K562 (cell line): ENCODE measurements at regions not wholly inside any gene's neighbourhood (a gene's known extent, or its start where the extent isn't known, plus 50 kb on each side); places are given as distances from the start of the nearest gene placed in this dataset.

Experiments used
- ATAC-seq: fragments of 200-7000 bp; cut with Tn5 transposase; 3 replicates; pipeline ENCODE4 v1.9.1; 2020; ENCODE audit warnings: moderate library complexity
- BruUV-seq: library from RNA; stranded (reverse); fragments of 400-500 nt; replicated peaks from 2 replicates; lab custom pipeline; 2021; lab: Mats Ljungman, UMichigan
- CTCF ChIA-PET: fragments of 300-600 bp; formaldehyde crosslinking; extraction: SDS; loops from one replicate; lab custom pipeline; 2021; ENCODE audit warnings: low intra/inter-chr PET ratio; lab: Yijun Ruan, JAX
- POLR2A ChIA-PET: fragments of 300-600, 350-650 bp; sonication (Branson Sonifier 250); formaldehyde crosslinking; extraction: SDS; loops from one replicate; lab custom pipeline; 2021; ENCODE audit warnings: antibody characterized with exemption, inconsistent platforms; lab: Yijun Ruan, JAX
- DNase-seq, 4 experiments: peaks; one replicate each; pipeline versions ENCODE4 v3.0.0 to v3.0.0-alpha.2; 2011 to 2018; ENCODE audit warnings: low spot score in 3 of 4, mixed read lengths in 3 of 4; ENCODE audit errors: extremely low read depth in 1 of 4
- FAIRE-seq: peaks from 2 replicates; lab custom pipeline; 2011; peaks lifted over from hg19 to GRCh38; lab: Jason Lieb, UNC
- H2AFZ ChIP-seq: 2 replicates; pipeline ENCODE4 v1.6.0; 2011; ENCODE audit warnings: low read depth, low read length, control low read depth, inconsistent platforms
- H3K27ac ChIP-seq: fragments of 200-600 bp; 3 replicates; pipeline ENCODE4 v1.8.0; 2011; ENCODE audit warnings: low read depth, mild to moderate bottlenecking, control low read depth, inconsistent platforms, low read length, moderate library complexity, mixed read lengths; ENCODE audit errors: extremely low read depth
- H3K27me3 ChIP-seq, 2 experiments: fragments of 300-600 bp in 1 of 2; 2 replicates in 1 of 2; 3 replicates in 1 of 2; pipeline versions ENCODE4 v1.6.0 to v1.8.0; 2011; ENCODE audit warnings: inconsistent platforms in 2 of 2, low read length in 2 of 2, mild to moderate bottlenecking in 1 of 2, mixed read lengths in 1 of 2, moderate library complexity in 1 of 2; ENCODE audit not compliant: control insufficient read depth in 2 of 2, insufficient read depth in 2 of 2
- H3K36me3 ChIP-seq: fragments of 300-600 bp; 3 replicates; pipeline ENCODE4 v1.8.0; 2011; ENCODE audit warnings: mild to moderate bottlenecking, low read length, inconsistent platforms; ENCODE audit not compliant: control insufficient read depth, insufficient read depth
- H3K4me1 ChIP-seq, 2 experiments: fragments of 200-600 bp in 1 of 2; replicated peaks in 1 of 2; 2 replicates in 1 of 2; 3 replicates in 1 of 2; pipeline versions ENCODE4 v1.5.1 to v1.8.0; 2011; ENCODE audit warnings: inconsistent platforms in 2 of 2, low read length in 2 of 2, mild to moderate bottlenecking in 1 of 2, mixed read lengths in 1 of 2, moderate library complexity in 1 of 2; ENCODE audit not compliant: control insufficient read depth in 2 of 2, insufficient read depth in 2 of 2
- H3K4me2 ChIP-seq: 2 replicates; pipeline ENCODE4 v1.6.1; 2011; ENCODE audit warnings: low read length, control low read depth, inconsistent platforms, mixed read lengths; ENCODE audit not compliant: insufficient read depth
- H3K4me3 ChIP-seq: fragments of 200-600 bp; sonication (generic), shearing (Covaris generic); 2 replicates; pipeline ENCODE4 v1.5.1; 2016; ENCODE audit warnings: control low read depth, inconsistent platforms
- H3K79me2 ChIP-seq: fragments of 200-600 bp; 3 replicates; pipeline ENCODE4 v1.8.0; 2011; ENCODE audit warnings: low read length, inconsistent platforms; ENCODE audit not compliant: control insufficient read depth, insufficient read depth
- H3K9ac ChIP-seq, 2 experiments: 2 replicates each; pipeline versions ENCODE4 v1.6.0 to v1.6.1; 2011; ENCODE audit warnings: low read depth in 2 of 2, low read length in 2 of 2, control low read depth in 1 of 2, inconsistent platforms in 1 of 2, mild to moderate bottlenecking in 1 of 2, mixed read lengths in 1 of 2; ENCODE audit not compliant: insufficient read depth in 1 of 2
- H3K9me1 ChIP-seq: one replicate; pipeline ENCODE4 v1.6.0; 2011; ENCODE audit warnings: inconsistent platforms, mild to moderate bottlenecking, low read length, moderate library complexity; ENCODE audit not compliant: control insufficient read depth, insufficient read depth
- H3K9me3 ChIP-seq: replicated peaks from 2 replicates; pipeline ENCODE4 v1.5.1; 2011; ENCODE audit warnings: low read depth, low read length, inconsistent platforms; ENCODE audit not compliant: control insufficient read depth, insufficient read depth
- H4K20me1 ChIP-seq: replicated peaks from 2 replicates; pipeline ENCODE4 v1.6.1; 2011; ENCODE audit warnings: low read length, inconsistent platforms, mixed read lengths; ENCODE audit not compliant: control insufficient read depth, insufficient read depth
- CBFB ChIP-seq: sonication (generic); formaldehyde crosslinking; IDR thresholded peaks from 2 replicates; pipeline ENCODE4 v1.4.0; 2020; ENCODE audit warnings: mild to moderate bottlenecking, missing genetic modification reagents
- ELF2 ChIP-seq: fragments of 250-450 bp; sonication (Bioruptor Pico); IDR thresholded peaks from 2 replicates; pipeline ENCODE4 v1.5.0; 2021; ENCODE audit warnings: mild to moderate bottlenecking
- ETV6 ChIP-seq, 3 experiments: fragments of 150-350 bp in 1 of 3; sonication (generic) in 1 of 3; formaldehyde crosslinking in 1 of 3; IDR thresholded peaks; 2 replicates each; pipeline versions ENCODE4 v1.6.1 to v1.8.0; 2014 to 2022; ENCODE audit warnings: borderline replicate concordance in 2 of 3, low read depth in 2 of 3, antibody characterized with exemption in 1 of 3, low read length in 1 of 3, mild to moderate bottlenecking in 1 of 3, missing genetic modification reagents in 1 of 3
- IRF2 ChIP-seq: sonication (generic); formaldehyde crosslinking; IDR thresholded peaks from 2 replicates; pipeline ENCODE4 v1.8.1; 2022; ENCODE audit warnings: mild to moderate bottlenecking, missing genetic modification reagents
- JUN ChIP-seq, 2 experiments: sonication (generic) in 1 of 2; formaldehyde crosslinking in 1 of 2; IDR thresholded peaks; 2 replicates each; pipeline versions ENCODE4 v1.6.1 to v1.8.0; 2012 to 2022; ENCODE audit warnings: borderline replicate concordance in 2 of 2, mild to moderate bottlenecking in 2 of 2, improper control_type of control experiment in 1 of 2, low read depth in 1 of 2, low read length in 1 of 2, missing genetic modification reagents in 1 of 2
- MEF2D ChIP-seq: conservative IDR thresholded peaks from 2 replicates; pipeline ENCODE4 v1.6.1; 2016; ENCODE audit warnings: low read depth, missing genetic modification characterization, missing compliant biosample characterization
- NCOA1 ChIP-seq: fragments of 450-650 bp; IDR thresholded peaks from 2 replicates; pipeline ENCODE4 v1.6.1; 2016; ENCODE audit warnings: low read depth
- NCOR1 ChIP-seq: fragments of 450-650 bp; IDR thresholded peaks from 2 replicates; pipeline ENCODE4 v1.6.1; 2016; ENCODE audit warnings: mild to moderate bottlenecking, moderate library complexity
- POLR2B ChIP-seq: fragments of 450-650 bp; IDR thresholded peaks from 2 replicates; pipeline ENCODE4 v1.6.1; 2018; ENCODE audit warnings: low read depth; ENCODE audit not compliant: partially characterized antibody
- RAD21 ChIP-seq, 2 experiments: fragments of 250-450 bp in 1 of 2; fragments of 450-650 bp in 1 of 2; sonication (Bioruptor Pico) in 1 of 2; formaldehyde crosslinking in 1 of 2; IDR thresholded peaks in 1 of 2; conservative IDR thresholded peaks in 1 of 2; 2 replicates each; pipeline versions ENCODE4 v1.4.0 to v1.8.0; 2020 to 2022; ENCODE audit warnings: mild to moderate bottlenecking in 2 of 2, moderate library complexity in 1 of 2
- ZNF444 ChIP-seq: fragments of 250-450 bp; sonication (Bioruptor Pico); IDR thresholded peaks from 2 replicates; pipeline ENCODE4 v1.4.0; 2020; ENCODE audit warnings: mild to moderate bottlenecking, moderate library complexity
- ZNF79 ChIP-seq: fragments of 250-450 bp; sonication (Bioruptor Pico); IDR thresholded peaks from 2 replicates; pipeline ENCODE4 v1.4.0; 2020; ENCODE audit warnings: low read depth, mild to moderate bottlenecking, moderate library complexity
- WGBS: fragments of 100-300 bp; shearing (Covaris generic); methylation state at CpG from one replicate; pipeline ENCODE4 v1.1.6; 2016; ENCODE audit warnings: low coverage, mixed read lengths; ENCODE audit not compliant: insufficient coverage; ENCODE audit errors: missing lambda C conversion rate; 5-methylcytosine and 5-hydroxymethylcytosine counted together
- in situ Hi-C: fragments of 300-500 bp; cut with MboI; formaldehyde crosslinking; loops from 4 replicates; pipeline ENCODE4 v1.15.0; 2018; ENCODE audit warnings: inconsistent platforms, mixed read lengths
- intact Hi-C: fragments of 100-400 bp; cut with micrococcal nuclease; formaldehyde crosslinking; loops from 2 replicates; pipeline ENCODE4 v1.14.2; 2022
- TF ChIP-seq, protein P1 (sequence below): fragments of 450-650 bp; IDR thresholded peaks from 2 replicates; pipeline ENCODE4 v1.6.1; 2018; ENCODE audit warnings: mild to moderate bottlenecking, low read depth; ENCODE audit not compliant: partially characterized antibody
- TF ChIP-seq, protein P2 (sequence below): fragments of 250-450 bp; sonication (Bioruptor Pico); IDR thresholded peaks from 2 replicates; pipeline ENCODE4 v1.4.0; 2020; ENCODE audit warnings: borderline replicate concordance
- TF ChIP-seq, protein P3 (sequence below), 2 experiments: fragments of 450-650 bp; conservative IDR thresholded peaks; 2 replicates each; pipeline ENCODE4 v1.6.1; 2017; ENCODE audit warnings: mild to moderate bottlenecking in 2 of 2, moderate library complexity in 2 of 2
- TF ChIP-seq, protein P4 (sequence below): fragments of 250-450 bp; sonication (Bioruptor Pico); IDR thresholded peaks from 2 replicates; pipeline ENCODE4 v1.5.0; 2021

DNA sequence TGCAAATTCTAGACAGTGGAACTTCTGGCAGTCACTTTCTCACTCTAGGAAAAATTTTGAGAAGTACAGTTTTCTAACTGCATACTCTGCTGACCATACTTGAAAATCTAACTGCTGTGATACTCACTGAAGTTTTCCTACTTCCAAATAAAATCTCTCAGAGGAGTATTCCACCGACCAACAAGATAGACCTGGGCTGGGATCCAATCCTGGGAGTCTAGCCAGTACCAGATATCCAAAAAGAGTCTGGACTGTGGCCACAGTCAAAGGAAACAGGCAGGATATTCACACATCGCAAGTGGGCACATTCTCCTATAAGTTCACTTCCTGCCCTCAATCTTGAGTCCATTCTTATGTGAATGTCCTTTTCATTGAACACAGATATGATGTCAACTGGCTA, 1138.7 kb upstream of the PCDH7 start (continued):
- TF ChIP-seq, protein P1, sequence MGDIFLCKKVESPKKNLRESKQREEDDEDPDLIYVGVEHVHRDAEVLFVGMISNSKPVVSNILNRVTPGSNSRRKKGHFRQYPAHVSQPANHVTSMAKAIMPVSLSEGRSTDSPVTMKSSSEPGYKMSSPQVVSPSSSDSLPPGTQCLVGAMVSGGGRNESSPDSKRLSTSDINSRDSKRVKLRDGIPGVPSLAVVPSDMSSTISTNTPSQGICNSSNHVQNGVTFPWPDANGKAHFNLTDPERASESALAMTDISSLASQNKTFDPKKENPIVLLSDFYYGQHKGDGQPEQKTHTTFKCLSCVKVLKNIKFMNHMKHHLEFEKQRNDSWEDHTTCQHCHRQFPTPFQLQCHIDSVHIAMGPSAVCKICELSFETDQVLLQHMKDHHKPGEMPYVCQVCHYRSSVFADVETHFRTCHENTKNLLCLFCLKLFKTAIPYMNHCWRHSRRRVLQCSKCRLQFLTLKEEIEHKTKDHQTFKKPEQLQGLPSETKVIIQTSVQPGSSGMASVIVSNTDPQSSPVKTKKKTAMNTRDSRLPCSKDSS = no peak
- TF ChIP-seq, protein P2, sequence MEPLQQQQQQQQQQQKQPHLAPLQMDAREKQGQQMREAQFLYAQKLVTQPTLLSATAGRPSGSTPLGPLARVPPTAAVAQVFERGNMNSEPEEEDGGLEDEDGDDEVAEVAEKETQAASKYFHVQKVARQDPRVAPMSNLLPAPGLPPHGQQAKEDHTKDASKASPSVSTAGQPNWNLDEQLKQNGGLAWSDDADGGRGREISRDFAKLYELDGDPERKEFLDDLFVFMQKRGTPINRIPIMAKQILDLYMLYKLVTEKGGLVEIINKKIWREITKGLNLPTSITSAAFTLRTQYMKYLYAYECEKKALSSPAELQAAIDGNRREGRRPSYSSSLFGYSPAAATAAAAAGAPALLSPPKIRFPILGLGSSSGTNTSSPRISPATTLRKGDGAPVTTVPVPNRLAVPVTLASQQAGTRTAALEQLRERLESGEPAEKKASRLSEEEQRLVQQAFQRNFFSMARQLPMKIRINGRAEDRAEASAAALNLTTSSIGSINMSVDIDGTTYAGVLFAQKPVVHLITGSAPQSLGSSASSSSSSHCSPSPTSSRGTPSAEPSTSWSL (CRISPR knock-in tag) = no peak
- TF ChIP-seq RAD21 (CRISPR knock-in tag; conservative IDR thresholded peaks at IDR 0.05 in 1 of 2, IDR thresholded peaks at IDR 0.05 in 1 of 2) = no peak
- TF ChIP-seq, all 486 proteins: peak for 0

DNA sequence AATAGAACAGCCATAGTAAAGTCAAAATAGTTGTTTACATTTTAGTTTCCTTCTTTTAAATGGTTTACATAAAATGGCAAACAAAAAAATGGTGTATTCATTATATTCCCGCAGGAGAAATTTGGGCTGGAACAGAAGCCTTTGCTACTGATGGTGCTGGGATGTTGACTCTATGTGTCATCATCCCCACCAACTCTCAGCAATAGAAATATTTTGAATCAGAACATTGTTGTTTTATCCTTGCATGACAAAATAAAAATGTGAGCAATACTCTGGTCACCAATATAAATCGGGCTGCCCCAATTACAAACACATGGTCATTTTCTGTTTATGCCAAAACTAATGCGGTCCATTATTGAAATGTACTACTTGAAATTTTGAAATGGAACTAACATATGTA, 1131.6 kb upstream of the PCDH7 start:
- WGBS = 5% methylated on average over 3 of the region's 3 CpGs
- BruUV-seq = no TSS peak
- TF ChIP-seq ELF2 (CRISPR knock-in tag) (no peak), MEF2D (tag) (no peak), CBFB (CRISPR knock-in tag) (no peak), POLR2B (no peak), ETV6 (IDR thresholded peaks at IDR 0.05; ENCODE audit: borderline replicate concordance in 1 of 2, low read depth in 2 of 2, low read length in 1 of 2) (no peak), ETV6 (CRISPR knock-in tag; IDR thresholded peaks at IDR 0.05; ENCODE audit: borderline replicate concordance) (no peak), NCOR1 (no peak), ZNF444 (no peak), IRF2 (no peak), ZNF79 (no peak), NCOA1 (no peak), JUN (IDR thresholded peaks at IDR 0.05; ENCODE audit: borderline replicate concordance, low read depth, low read length) (no peak), JUN (CRISPR knock-in tag; IDR thresholded peaks at IDR 0.05; ENCODE audit: borderline replicate concordance) (no peak)
- TF ChIP-seq, protein P3, sequence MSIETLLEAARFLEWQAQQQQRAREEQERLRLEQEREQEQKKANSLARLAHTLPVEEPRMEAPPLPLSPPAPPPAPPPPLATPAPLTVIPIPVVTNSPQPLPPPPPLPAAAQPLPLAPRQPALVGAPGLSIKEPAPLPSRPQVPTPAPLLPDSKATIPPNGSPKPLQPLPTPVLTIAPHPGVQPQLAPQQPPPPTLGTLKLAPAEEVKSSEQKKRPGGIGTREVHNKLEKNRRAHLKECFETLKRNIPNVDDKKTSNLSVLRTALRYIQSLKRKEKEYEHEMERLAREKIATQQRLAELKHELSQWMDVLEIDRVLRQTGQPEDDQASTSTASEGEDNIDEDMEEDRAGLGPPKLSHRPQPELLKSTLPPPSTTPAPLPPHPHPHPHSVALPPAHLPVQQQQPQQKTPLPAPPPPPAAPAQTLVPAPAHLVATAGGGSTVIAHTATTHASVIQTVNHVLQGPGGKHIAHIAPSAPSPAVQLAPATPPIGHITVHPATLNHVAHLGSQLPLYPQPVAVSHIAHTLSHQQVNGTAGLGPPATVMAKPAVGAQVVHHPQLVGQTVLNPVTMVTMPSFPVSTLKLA (conservative IDR thresholded peaks at IDR 0.05) = no peak
- TF ChIP-seq, protein P4, sequence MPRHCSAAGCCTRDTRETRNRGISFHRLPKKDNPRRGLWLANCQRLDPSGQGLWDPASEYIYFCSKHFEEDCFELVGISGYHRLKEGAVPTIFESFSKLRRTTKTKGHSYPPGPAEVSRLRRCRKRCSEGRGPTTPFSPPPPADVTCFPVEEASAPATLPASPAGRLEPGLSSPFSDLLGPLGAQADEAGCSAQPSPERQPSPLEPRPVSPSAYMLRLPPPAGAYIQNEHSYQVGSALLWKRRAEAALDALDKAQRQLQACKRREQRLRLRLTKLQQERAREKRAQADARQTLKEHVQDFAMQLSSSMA (CRISPR knock-in tag) = no peak

More for the DNA sequence above, 1131.6 kb upstream of the PCDH7 start:
- Histone ChIP-seq H3K9me1 (no peaks in the 10 kb centered on the region), H3K36me3 (no peaks in the 10 kb centered on the region), H3K4me2 (no peak overlapping the region), H4K20me1 (no peaks in the 10 kb centered on the region), H3K4me3 (no peak overlapping the region), H3K79me2 (no peaks in the 10 kb centered on the region), H3K9ac (no peak overlapping the region), H2AFZ (no peak overlapping the region), H3K9me3 (peaks cover 1% of the 10 kb centered on the region; the same call in 1 of the 2 replicates), H3K27me3 (no peaks in the 10 kb centered on the region), H3K4me1 (no peaks in the 10 kb centered on the region), H3K27ac (no peak overlapping the region)
- no peak for ATAC-seq
- POLR2A ChIA-PET = no interaction called here
- in situ Hi-C loops = no loop called here
- FAIRE-seq = no peak
- CTCF ChIA-PET = no interaction called here
- intact Hi-C loops = no loop called here
- no peak for DNase-seq
